ENCODE measurements at regions not wholly inside any gene's neighbourhood (a gene's known extent, or its start where the extent isn't known, plus 50 kb on each side); places are given as distances from the start of the nearest gene placed in this dataset.

DNA sequence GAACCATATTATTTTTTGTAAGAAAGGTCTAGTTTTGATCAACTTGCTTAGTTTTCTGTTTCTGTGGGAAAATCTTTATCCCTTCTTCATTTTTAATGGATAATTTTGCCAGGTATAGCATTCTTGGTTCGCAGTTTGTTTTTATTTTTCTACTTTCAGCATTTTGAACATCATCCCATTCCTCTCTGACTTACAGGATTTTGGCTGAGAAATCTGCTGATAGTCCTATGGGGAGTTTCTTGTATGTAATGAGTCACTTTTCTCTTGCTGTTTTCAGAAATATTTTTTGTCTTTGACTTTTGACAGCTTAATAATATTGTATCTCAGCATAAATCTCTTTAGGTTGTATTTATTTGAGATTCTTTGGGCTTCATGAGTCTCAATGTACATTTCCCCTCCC lies 389.1 kb downstream of the PBX1 start:
- no peak for DNase-seq (ENCODE audit: low spot score)

DNA sequence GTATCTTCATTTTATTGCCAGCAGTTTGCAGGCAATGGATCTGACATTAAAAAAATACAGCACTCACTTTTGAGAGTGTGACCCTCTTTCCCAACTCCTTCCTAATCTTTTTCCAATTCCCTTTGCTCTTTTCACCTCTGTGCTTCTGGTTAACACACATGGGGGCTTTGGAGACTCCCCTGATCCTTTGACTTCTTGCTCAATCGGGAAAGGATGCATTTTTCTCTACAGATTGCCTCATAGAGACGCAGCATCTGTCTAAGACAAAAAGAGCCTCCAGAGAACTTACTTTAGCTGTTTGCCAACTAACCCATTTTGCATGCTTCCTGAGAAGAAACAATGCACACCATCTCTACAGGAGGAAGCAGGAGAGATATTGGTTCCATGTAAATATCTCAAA lies 378.3 kb downstream of the PBX1 start:
- DNase-seq (ENCODE audit: low spot score): no peak

DNA sequence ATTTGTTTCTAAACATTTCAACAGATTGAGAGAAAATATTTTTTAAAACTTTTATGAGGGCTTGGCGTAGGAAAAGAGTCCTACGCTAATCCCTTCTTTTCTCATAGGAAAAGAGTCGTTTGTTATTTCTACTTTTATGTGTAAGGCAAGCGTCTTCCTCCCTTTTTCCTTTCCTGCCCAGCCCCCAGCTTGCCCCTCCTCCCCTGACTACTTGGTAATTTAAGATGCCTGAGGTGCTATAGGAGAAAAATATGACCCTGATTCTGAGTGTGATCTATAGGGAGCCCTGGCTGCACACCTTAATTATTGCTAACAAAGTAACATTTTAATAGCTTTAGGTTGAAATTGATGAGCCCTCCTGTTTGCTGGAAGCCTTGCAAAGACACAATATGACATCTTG lies 373.6 kb downstream of the PBX1 start:
- DNase-seq (ENCODE audit: low spot score): no peak

DNA sequence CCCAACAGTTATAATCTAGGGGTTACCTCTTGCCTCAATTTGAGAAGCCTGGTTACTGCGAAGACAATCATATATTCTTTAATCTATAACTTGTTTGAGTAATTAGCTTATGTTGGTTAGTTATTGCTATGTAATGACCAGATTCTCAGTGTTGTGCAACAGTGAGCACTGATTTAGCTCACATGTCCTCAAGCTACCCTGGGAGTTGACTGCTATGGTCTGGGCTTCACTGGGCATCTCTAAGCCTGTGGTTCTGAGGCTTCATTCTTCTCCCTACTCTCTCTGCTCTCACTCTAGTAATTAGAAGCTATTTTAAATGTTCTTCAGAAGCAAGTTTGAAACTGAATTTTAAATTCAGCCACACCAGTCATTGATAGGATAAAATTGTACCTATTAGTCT lies 371.8 kb downstream of the PBX1 start:
- DNase-seq (ENCODE audit: low spot score): no peak

DNA sequence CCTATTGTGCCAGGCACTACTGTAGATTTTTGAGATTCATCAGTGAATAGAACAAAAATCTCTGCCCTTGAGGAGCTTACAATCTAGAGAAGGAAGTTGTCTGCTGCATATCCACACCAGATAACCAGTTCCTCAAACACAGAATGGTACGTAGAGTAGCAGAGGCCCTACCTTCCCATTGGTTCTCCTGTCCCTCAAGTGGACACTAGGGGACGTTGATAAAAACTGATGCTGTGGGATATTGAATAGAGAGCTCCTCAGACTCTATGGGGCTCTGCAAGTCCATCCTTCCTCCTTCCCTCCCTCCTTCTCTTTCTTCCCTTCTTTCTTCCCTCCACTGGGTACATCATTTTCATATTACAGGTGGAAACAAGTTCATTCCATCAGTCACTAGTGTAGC lies 371.3 kb downstream of the PBX1 start:
- no peak for DNase-seq (ENCODE audit: low spot score)

DNA sequence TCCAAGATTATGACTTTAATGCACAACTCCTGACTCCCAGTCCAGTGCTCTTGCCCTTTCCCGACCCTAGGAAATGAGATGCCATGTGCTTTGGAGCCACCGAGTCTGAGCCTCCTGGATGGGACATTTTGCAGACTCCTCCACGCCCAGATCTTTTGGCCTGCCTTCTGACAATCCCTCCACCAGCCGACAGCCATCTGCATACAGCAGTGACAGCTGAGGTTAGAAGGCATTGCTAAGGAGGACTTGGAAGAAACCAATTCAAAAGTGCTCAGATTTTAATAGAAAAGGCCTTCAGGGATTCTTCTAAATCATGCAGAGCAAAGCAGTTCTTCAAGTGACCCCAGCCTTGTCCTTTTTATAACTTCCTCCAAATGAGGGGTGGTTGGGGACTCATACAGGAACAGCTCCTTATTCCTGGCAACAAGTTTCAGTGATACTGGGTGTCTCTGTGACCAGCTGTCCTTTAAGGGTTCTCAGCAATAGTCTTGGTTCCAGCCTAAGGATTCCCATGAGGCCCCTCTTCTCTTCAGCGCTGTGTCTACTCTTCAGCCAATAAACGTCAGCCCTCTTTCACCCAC lies 369.3 kb downstream of the PBX1 start:
- DNase-seq (ENCODE audit: low spot score): no peak

DNA sequence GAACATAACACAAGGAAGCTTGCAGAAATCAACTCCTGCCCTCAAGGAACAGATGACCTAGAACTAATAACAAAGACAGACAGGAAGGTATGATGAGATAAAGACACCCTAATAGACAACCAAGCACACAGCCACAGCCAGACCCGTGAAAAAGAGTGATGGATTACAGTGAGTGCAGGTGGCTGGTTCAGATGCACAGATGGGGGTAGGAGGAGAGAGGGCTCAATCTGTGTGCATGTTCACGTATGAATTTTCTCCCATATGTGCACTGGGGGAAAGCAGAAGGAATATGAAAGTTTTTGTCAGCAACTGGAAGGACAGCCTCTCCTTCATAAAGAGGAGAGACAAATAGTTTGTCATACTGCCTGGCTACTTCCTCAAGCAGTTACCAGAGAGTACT lies 367.1 kb downstream of the PBX1 start:
- DNase-seq (ENCODE audit: low spot score): no peak

DNA sequence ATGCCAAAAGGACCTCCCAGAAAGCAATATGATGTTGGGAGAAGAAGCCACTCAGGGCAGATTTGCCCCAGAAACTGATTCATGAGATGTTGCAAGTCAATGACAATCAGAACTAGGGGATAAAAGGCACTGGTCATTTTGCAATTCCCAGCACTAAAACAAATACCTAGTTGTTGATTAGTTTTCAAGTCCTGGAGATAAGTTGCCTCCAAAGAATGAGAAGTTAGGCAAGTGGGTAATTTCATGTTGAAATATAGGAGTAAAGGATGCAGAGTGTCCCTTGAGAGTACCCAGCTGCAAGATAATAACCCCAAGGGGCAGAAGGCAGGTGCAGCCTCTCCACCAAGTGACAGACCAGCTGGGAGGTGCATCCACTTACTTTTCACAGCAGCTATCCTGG lies 363.6 kb downstream of the PBX1 start:
- DNase-seq (ENCODE audit: low spot score): no peak

DNA sequence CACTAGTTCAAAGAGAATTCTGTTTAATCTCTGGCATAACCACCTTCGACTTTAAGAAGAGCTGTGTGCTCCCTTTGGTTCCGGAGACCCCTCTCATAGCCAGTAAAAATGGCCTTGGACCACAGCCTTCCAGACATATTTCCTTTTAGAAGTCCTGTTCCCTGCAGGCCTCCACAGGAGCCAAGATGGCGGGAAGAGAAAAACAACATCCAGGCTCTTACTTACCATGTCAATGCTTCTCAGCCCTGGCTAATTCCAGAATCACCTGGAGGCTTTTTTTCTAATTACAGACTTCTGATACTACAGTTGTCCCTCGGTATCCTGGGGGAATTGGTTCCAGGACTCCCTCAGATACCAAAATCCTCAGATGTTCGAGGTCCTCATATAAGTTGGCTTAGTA lies 362.5 kb downstream of the PBX1 start:
- no peak for DNase-seq (ENCODE audit: low spot score)

DNA sequence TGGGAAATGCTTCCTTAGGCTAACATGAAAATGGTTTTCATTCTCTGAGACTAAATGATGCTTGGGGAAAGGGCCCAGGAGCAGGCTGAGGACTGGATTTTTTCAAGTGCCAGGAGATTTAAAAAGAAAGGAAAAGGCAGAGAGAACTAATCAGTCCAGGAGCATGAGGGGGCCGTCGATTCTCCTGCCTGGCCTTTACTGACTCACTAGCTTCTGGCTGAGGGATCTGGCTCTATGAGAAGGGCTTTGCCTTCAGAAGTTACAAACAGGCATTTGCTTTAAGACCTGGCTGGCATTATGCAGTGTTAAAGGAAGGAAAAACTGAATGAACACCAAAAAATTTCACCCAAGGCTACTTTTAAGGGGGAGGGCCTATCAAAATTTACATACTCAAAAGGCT lies 359.2 kb downstream of the PBX1 start:
- DNase-seq (ENCODE audit: low spot score): no peak

DNA sequence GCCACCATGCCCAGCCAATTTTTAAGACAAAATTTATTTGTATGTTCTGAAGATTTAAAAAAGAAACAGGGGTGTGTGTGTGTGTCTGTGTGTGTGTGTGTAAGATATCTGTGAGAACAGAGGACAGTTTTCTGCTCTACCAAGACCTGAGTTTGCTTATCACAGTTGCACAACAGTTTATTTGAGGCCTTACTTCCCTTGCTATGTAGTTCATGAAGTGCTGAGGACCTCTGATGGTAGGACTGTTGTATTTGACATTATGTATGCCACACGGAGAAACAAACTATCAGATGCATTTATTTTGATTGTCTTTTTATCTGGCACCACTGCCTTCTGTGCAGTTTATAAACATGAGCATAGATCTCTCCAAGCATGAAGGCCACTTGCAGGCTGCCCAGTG lies 355.2 kb downstream of the PBX1 start:
- DNase-seq (ENCODE audit: low spot score): no peak

DNA sequence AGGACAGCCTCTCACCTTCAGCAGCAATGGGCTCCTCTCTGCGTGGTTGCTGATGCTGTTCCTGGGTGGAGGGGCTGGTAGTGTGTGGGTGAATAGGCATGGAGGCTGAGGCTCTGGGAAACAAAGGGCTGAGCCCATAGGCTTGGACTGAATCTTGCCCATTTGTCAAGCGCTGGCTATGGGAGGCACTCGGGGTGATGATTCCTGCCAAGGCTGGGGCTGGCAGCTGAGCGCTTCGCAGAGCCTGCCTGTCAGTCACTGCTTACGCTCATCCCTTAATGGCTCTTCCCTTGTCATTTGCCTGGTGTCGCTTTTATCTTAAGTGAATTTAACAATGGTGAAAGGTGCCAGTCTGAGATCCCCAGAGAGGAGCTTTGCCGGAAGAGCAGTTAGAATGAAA lies 353.3 kb downstream of the PBX1 start:
- DNase-seq (ENCODE audit: low spot score): no peak

DNA sequence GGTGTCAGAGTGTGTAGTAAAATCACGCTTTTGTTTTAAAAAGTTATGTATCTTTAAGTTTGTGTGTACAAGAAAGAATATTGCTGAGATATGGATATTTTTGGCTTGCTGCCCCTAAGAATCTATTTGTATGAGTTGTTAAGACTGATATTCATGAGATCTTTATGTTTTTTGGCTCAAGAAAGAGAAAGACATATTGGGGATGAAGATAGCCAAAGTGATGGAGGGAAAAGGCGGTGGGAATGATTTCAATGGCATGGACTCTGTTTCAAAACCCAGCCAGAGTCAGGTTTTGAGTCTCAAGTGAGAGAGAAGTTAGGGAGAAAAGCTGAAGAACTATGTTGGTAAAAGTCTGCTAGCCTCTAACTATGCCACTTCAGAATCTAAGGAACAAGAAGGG lies 351.7 kb downstream of the PBX1 start:
- no peak for DNase-seq (ENCODE audit: low spot score)

DNA sequence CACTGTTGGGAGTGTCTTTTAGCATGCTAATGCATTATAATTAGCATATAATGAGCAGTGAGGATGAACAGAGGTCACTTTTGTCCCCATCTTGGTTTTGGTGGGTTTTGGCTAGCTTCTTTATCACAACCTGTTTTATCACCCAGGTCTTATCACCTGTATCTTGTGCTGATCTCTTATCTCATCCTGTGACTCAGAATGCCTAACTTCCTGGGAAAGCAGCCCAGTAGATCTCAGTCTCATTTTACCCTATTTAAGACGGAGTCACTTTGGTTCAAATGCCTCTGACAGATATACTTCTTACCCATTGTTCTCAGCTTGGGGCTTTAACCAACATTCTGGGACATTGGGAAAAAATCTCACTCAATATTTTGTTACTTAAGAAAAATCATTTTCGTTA lies 348.7 kb downstream of the PBX1 start:
- DNase-seq (ENCODE audit: low spot score): no peak

DNA sequence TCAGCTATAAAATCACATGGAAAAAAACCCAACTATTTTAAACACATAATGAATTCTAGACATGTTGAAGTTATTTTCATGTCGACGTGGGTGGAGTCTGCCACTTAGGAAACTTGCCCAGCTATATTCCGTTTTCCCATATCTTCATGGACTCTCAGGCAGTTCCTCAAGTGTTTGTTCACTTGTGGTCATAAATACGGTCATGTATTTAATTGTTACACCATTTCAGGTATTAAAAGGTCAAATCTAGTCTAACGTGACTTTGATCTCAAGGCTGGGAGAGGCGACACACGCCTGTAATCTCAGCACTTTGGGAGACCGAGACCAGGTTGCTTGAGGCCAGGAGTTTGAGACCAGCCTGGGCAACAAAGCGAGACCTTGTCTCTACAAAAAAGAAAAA lies 346.9 kb downstream of the PBX1 start:
- no peak for DNase-seq (ENCODE audit: low spot score)

DNA sequence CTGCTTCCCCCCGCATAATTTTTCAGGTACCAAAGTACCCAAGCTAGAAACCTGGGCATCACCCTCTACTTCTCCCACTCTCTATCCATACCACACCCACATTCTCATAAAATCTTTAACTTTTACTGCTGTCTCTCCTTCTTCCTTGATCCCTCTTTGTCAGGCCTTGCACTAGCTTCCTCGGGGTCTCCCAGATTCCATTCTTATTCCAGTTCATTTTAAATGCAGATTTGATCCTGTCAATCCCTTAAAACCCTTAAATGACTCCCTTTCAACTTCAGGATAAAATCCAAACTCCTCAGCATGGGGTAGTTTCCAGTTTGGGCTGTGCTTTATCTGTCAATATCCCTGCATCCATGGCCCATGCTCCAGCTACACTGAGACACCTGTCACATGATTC lies 343.5 kb downstream of the PBX1 start:
- DNase-seq (ENCODE audit: low spot score): no peak

Measured in activated CD4-positive, alpha-beta T cell treated with anti-CD3 and anti-CD28 coated beads, Interleukin-2, Interleukin-4, amounts not matched to agents 100 ng/mL and 50 ng/mL, durations not matched to agents 16 hours and 8 hours (primary cell).